GM21825 (cell line): ENCODE measurements at regions not wholly inside any gene's neighbourhood (a gene's known extent, or its start where the extent isn't known, plus 50 kb on each side); places are given as distances from the start of the nearest gene placed in this dataset.
"Not testable (repeated sequence)": the region's sequence is repeated elsewhere in the genome, so short reads cannot be mapped to it uniquely, and the experiment has no call there.

ENCODE experiments used
- ATAC-seq: cut with Tn5 transposase; IDR thresholded peaks from one replicate; pipeline ENCODE4 v1.9.1; 2021; ENCODE audit warnings: mild to moderate bottlenecking, moderate library complexity; ENCODE audit not compliant: unreplicated experiment

- no peak for ATAC-seq
Observed at GRCh38 chr20:4441871-4442270, 192.8 kb upstream of the ADRA1D start.

GRCh38 chr20:4441191-4441590 is 192.1 kb upstream of the ADRA1D start:
- no peak for ATAC-seq

GRCh38 chr20:4439461-4439860 is 190.4 kb upstream of the ADRA1D start:
- no peak for ATAC-seq

- no peak for ATAC-seq
Observed at GRCh38 chr20:4437131-4437530, 188.0 kb upstream of the ADRA1D start.

- ATAC-seq: no peak
Observed at GRCh38 chr20:4435671-4436455, 186.8 kb upstream of the ADRA1D start.

- no peak for ATAC-seq
Observed at GRCh38 chr20:4435225-4435624, 186.1 kb upstream of the ADRA1D start.

- no peak for ATAC-seq
Observed at GRCh38 chr20:4434681-4435080, 185.6 kb upstream of the ADRA1D start.

- ATAC-seq: no peak
Observed at GRCh38 chr20:4431446-4431845, 182.4 kb upstream of the ADRA1D start.

- ATAC-seq: not testable (repeated sequence)
Observed at GRCh38 chr20:4430826-4431225, 181.7 kb upstream of the ADRA1D start.

GRCh38 chr20:4427940-4428586 is 179.0 kb upstream of the ADRA1D start:
- ATAC-seq: no peak

- no peak for ATAC-seq
Observed at GRCh38 chr20:4418141-4418540, 169.1 kb upstream of the ADRA1D start.

GRCh38 chr20:4415281-4415680 is 166.2 kb upstream of the ADRA1D start:
- no peak for ATAC-seq

GRCh38 chr20:4413314-4414049 is 164.4 kb upstream of the ADRA1D start:
- no peak for ATAC-seq

- no peak for ATAC-seq
Observed at GRCh38 chr20:4412216-4412615, 163.1 kb upstream of the ADRA1D start.

GRCh38 chr20:4411744-4412143 is 162.7 kb upstream of the ADRA1D start:
- no peak for ATAC-seq

- no peak for ATAC-seq
Observed at GRCh38 chr20:4406627-4407026, 157.5 kb upstream of the ADRA1D start.

- no peak for ATAC-seq
Observed at GRCh38 chr20:4401601-4402000, 152.5 kb upstream of the ADRA1D start.

- ATAC-seq: no peak
Observed at GRCh38 chr20:4384961-4385360, 135.9 kb upstream of the ADRA1D start.

- no peak for ATAC-seq
Observed at GRCh38 chr20:4383961-4384360, 134.9 kb upstream of the ADRA1D start.

- no peak for ATAC-seq
Observed at GRCh38 chr20:4375881-4376280, 126.8 kb upstream of the ADRA1D start.

- no peak for ATAC-seq
Observed at GRCh38 chr20:4373454-4373853, 124.4 kb upstream of the ADRA1D start.
